ENCODE measurements at regions not wholly inside any gene's neighbourhood (a gene's known extent, or its start where the extent isn't known, plus 50 kb on each side); places are given as distances from the start of the nearest gene placed in this dataset.
"Not testable (repeated sequence)": the region's sequence is repeated elsewhere in the genome, so short reads cannot be mapped to it uniquely, and the experiment has no call there.

DNA sequence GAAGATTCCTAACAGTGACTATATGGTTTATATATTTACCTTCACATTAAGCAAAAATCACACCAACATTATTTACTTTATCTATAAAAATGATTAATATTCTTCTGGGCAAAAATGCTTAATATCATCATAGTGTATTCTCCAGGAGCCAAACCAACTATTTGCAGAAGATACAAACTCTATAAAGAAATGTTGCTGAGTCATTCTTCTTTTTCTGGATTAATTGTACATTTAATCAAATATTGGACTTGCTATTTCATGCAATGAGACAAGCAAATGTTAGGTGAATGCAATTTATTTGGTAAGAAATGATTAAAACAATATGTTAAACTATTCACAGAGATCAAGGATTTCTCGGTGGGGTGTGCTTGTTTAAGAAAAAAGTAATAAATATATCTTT lies 1075.8 kb downstream of the PCDH9 start:
- intact Hi-C loops (cut with micrococcal nuclease): no loop called here

DNA sequence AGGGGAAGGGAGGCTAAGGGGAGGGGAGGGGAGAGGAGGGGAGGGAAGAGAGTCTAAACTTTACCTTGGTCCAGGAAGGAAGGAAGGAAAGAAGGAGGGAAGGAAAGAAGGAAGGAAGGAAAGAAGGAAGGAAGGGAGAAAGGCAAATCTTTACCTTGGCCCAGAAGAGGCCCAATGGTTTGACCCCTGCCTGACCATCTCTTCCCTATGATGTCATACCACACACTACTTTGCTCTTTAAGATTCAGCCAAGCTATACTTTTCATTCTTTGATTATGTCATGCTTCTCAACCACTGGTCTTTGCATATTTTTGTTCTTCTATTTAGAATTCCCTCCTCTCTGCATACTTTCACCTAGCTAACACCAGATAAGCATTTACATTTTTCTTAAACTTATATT lies 1077.5 kb downstream of the PCDH9 start:
- intact Hi-C loops (cut with micrococcal nuclease): no loop called here

DNA sequence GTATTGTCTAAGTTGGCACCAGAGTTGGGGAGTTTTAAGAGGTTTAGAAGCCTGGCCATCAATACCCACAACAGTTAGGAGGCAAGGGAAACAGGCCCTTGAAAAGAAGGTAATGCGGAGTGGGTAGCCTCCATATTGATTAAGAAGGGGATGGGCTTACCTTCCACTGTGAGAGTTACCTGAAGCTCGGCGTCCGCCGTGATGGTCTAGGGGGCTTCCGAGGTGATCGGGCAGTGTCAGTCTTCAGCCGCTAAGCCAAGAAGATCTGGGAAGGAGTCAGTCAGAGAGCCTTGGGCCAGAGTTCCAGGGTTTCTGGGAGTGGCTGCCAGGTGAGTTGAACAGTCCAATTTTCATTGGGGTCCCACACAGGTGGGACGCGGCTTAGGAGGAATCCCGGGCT lies 1085.8 kb downstream of the PCDH9 start:
- intact Hi-C loops (cut with micrococcal nuclease): not testable (repeated sequence)

DNA sequence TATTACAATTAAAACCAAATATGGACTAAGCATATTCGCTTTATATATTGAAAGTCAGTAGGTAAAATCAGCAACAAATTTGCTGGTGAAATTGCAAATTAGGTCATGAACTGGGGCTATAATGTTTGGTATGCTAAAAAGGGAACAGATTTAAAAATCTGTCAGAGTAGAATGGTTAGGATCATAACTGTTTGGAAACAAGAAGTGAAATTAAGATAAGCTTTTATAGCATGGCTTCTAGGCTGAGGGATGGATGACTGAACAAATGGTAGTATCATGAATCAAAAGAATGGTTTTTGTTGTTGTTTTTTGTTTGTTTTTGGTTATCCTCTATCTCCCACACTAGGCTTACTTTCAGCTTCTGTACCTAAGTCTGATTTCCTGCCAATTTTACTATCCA lies 1090.4 kb downstream of the PCDH9 start:
- intact Hi-C loops (cut with micrococcal nuclease): no loop called here

DNA sequence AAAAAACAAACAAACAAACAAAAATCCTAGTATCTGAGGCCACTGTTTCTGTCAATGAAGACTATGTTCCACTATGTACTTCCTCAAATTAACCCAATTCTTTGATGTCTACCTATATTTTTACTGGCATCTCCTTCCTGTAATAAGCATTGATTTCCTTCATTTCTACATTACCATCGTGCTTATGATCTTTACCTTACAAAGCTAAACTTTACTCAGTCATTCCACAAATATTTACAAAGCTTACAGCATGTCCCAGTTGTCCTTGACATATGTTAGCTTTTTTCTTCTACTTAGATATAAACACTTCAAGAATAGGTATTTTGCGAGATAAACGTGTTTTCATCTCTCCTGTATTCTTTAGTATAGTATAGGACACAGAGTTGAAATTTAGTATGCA lies 1090.9 kb downstream of the PCDH9 start:
- intact Hi-C loops (cut with micrococcal nuclease): no loop called here

DNA sequence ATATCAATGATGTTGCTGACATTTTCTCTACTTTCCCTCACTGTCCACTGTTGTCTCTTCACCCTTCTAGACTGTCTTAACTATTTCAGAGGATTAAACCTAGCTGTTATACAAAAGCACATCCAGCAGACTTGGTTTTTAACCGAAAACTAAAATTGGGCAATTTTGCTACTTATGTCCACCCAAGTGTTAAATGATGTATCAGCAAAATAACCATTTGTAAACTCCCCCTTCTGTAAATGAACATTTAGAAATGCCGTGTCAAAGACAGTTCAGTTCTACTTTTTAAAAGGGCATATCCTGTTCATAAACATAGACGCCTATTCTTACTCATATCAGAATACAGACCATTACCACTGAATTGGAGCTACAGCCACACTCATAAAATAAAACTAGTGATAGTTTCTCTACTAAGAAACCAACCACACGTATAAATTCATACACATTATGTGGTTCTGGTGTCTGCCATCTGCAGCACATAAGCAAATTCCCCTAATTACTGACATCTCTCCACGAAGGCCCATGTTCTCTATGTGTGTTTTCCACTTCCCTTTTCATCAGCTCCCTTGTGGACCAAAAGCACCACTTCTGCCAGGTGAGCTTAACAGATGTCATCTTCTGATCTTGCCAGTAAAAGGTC lies 1091.8 kb downstream of the PCDH9 start:
- intact Hi-C loops (cut with micrococcal nuclease): no loop called here

DNA sequence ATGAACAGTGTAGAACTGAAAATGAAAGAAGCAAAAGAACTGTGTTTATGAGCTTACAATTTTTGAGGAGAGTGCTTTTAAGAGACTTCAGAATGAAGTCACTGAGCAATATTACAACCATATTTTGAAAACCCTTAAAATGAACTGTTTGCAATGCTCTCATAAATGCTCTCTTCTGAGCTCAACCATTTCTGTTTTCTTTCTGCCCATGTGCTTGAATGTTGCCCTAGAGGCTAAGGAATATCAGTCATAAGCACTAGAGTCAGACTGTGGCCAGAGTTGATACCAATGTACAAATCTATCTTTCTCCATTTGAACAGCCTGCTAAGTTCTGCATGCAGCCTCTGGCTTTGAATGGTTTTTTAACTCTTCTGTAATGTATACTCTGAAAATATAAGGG lies 1092.8 kb downstream of the PCDH9 start:
- intact Hi-C loops (cut with micrococcal nuclease): no loop called here

DNA sequence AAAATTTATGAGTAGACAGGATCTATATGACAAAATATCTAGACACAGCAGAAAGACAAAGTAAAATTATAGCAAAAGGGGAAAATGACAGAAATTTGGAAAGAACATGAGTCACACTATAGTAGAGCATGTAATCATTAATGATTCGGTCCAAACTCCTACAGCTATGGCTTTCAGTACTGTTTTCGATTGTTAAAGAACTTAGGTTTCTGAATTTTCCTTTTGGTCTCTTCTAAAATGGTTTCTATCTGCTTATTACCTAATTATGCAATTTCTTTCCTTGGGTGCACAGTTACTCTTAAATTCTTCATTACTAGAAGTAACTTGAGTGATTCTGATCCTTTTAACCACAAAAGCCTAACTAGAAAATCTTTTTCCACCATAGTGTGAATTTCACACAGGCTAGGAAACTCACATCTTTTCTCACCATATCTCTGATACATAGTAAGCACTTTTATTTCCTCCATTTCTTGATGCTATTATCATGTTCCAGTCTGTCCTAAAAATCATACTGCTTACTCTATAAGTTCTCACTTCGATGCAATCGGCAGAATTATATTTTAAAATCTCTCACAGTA lies 1101.4 kb downstream of the PCDH9 start:
- intact Hi-C loops (cut with micrococcal nuclease): no loop called here

DNA sequence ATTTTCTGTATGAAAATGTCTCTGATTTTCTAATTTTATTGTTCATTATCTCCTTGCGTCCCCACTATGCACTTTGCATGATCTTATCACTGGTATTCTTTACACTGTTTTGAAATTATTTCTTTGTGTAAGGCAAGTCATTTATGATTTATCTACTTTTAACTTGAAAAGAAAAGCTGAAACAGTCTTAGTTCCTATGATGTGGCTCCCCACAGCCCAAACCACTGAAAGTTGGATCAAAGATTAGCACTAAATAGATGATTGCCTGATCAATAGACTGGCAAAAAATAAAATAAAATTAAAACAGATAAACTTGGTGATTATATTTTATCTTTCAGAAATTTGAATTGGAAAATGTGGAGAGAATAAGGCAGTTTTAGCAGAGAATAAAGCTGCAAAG lies 1101.9 kb downstream of the PCDH9 start:
- intact Hi-C loops (cut with micrococcal nuclease): no loop called here

DNA sequence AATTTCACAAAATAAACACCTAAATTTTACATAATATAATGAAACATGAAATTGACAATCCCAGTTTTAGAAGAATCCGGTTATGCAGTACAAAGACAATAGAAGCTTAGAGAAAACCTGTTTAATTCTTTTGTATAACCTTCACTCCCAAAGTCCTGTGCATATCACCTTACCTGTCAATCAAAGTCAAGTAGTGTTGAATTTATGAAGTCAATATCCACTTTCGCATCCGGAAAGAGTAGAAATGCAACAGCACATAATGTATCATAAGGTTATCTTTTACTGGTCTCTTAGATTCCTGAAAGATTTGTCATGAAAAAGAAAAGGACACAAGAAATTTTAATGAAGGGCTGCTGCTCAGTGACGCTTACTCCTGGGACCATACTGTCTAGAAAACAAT lies 1112.6 kb downstream of the PCDH9 start:
- intact Hi-C loops (cut with micrococcal nuclease): no loop called here

DNA sequence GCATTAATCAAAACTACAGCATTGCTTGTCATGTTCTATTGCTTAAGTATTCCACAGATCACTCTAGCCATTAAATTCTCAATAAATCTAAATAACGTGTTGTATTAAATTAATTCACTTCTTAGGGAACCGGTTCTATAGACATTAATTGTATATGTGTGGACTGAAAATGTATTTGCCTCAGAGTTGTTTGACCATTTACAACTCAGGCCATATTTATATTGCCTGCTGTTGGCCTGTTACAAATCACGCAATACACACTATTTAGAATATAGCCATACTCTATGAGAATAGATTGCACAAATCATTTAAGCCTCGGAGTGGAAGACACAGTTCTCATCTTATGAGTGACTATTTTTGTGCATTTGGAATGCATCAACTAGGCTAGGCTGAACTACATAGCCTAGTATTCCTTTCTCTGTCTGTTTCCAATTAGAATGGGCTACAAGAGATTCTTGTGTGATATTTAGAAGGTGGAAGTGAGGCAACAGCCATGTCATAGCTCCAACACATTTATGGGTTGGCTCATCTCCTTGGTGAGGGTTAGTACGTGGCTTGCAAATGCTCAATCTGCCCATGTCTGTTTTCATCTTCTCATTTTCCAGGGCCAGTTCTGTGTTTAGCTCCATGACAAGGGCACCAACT lies 1116.1 kb downstream of the PCDH9 start:
- intact Hi-C loops (cut with micrococcal nuclease): no loop called here

DNA sequence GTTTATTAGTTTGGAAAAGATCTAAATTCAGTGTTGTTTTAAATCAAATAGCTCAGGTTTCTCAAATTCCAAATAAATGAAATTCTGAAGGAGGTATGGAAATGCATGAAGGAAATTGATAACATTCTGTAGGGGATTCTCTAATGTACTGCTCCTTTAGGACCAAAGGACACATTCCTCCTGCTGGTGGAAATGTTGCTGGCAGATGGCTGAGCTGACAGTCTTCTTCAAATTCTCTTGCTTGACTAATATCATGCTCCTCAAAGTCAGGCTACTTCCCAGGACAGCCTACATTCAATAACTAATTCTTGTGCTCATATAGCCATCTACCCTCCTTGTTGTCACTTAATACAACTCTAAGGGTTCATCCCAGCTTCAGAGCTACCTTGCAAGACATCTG lies 1118.5 kb downstream of the PCDH9 start:
- intact Hi-C loops (cut with micrococcal nuclease): no loop called here

DNA sequence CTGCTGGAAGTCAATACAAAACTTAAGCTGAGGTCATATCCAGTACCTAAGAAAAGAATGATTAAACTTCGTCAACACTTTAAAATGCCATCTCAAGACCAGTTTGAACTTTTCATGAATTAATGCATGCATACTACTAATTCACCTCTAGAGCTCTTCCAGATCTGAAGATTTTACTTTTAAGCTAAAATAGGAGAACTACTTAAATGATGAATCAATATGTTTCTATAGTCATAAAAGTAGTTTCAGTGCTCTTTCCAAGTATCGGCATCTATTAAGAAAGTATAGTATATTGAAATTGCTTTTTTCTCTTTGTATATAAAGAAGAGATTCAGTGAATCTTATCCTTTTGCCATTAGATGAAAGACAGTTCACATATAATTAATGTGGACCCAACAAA lies 1123.9 kb downstream of the PCDH9 start:
- intact Hi-C loops (cut with micrococcal nuclease): no loop called here

DNA sequence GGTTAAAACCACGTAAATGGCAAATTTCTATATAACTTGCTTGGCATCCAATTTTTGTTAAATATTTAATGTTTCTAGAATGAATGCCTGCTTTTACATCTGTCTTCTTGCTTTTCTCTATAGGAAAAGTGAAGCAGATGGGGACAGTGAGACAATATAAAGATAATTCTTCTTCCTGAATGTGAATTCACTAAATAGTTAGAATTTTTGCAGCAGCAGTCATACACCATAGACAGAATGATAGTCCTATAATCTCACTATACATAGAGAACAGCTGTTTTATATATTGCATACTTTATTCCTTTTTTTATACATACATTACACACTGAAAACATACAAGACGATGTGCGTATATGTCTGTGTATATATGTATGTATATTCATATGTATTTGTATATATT lies 1127.3 kb downstream of the PCDH9 start:
- intact Hi-C loops (cut with micrococcal nuclease): no loop called here

DNA sequence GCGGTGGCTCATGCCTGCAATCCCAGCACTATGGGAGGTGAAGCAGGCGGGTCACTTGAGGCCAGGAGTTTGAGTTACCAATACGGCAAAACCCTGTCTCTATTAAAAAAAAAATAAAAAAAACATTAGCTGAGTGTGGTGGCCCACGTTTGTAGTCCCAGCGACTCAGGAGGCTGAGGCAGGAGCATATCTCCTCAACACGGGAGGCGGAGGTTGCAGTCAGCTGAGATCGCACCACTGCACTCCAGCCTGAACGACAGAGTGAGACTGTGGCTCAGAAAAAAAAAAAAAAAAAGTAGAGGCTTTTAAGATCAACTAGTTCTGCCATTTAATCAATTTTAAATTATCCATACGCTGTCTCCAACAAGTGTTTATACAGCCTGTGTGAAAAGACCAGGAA lies 1130.3 kb downstream of the PCDH9 start:
- intact Hi-C loops (cut with micrococcal nuclease): no loop called here

DNA sequence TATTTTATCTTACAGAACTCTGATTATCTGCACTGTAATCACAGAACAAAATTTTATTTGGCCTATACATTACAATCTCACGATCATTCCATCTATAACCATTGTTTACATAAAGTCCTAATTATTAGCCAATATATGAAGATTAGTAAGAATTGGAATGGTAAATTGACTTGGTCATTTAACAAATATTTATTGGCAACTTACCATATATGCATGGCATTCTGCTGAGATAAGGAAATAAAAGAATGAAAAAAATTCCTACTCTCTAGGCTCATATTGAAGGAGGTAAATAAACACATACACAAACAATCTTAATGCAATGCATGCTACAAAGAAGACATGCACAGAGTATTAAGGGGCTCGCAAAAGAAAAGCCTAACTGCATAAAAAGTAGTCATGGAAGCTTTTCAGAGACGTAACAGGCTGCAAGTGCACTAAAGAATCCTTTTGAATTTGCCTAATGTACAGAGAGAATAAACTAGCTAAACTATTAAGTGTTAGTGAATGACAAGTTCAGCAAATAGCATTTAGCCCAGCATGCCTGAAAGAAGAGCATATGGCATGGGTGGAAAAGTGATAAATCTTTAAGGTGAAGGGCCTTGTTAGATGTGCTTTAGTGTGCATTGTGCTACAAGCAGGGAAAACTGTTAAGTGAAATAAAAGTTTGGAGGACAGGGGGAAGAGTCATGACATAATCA lies 1131.1 kb downstream of the PCDH9 start:
- intact Hi-C loops (cut with micrococcal nuclease): no loop called here

DNA sequence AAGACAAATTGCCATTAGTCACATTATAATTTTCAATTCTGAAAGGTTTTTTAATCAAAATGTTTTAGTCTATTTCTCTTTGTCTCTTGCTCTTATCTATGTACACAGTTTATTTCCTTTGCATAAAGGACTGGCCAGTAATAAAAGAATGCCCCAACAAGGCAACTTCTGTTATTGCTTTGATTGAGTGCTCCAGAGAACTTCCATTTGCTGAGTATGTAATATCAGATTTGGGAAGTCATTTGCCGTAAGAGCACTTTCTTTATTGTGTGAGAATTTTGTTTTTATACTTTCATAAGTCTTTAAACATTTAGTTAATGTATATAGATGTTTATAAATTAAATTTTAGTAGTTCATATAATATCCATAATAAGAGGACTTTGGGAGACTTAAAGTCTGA lies 1140.4 kb downstream of the PCDH9 start:
- intact Hi-C loops (cut with micrococcal nuclease): no loop called here

DNA sequence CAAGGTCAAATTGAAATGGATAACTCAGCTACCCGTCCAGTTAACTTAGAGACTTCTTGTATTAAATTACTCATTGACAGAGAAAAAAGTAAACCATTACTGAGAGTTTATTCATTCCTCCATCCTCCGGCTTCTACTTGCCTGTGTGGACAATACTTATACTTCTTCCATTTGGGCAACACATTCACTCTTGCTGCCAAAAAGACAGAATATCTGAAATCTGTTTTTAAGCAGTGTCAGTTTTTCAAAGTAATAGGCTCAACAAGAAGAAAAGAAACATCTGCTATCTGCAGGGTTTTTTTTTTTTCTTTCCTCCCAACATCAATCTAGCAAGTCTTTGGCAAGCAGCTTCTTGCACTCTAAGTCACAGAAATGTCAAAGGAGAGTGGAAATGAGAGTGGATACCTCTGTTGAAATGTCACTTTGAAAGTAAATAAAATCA lies 1142.8 kb downstream of the PCDH9 start:
- intact Hi-C loops (cut with micrococcal nuclease): no loop called here

DNA sequence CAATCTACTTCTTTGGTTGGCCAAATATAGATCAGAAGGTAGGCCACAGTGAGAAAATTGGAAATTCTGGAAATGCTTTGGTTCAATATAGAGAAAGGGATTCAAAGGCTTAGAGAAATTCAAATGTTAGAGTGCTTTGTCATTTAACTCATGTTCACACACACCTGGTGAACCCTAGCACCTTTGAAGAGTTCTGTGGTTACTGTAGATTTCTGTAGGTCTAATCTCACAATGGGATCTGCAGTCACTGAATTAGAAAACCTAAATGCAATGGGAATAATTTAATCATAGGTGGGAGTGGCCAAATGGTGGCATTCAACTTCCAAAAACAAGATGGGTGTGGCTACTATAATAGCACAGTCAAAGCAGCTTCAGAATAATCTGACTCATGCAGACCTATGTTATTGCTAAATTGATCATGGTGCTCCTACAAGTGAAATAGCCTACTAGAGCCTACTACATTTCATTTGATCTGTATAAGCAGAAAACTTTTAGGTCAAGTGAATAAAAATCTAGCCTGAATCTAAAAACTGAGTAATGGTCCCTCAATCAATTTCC lies 1152.9 kb downstream of the PCDH9 start:
- intact Hi-C loops (cut with micrococcal nuclease): no loop called here

DNA sequence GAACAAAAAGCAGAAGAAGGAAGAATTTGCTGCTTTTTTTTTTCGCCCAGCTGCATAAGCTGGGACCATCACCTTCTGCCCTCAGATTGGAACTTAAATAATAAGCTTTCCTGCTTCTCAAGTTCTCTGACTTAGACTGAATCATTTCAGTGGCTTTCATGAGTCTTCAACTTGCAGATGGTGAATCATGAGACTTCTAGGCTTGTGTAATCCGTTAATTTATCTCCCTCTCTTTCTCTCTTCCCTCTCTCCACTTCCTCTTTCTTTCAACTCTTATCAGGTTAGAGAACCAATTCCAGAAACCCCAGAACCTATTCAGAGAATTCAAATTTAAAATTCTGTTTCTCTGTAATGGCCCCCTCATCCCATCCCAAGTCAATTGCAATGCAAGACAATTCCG lies 1153.7 kb downstream of the PCDH9 start:
- intact Hi-C loops (cut with micrococcal nuclease): no loop called here

DNA sequence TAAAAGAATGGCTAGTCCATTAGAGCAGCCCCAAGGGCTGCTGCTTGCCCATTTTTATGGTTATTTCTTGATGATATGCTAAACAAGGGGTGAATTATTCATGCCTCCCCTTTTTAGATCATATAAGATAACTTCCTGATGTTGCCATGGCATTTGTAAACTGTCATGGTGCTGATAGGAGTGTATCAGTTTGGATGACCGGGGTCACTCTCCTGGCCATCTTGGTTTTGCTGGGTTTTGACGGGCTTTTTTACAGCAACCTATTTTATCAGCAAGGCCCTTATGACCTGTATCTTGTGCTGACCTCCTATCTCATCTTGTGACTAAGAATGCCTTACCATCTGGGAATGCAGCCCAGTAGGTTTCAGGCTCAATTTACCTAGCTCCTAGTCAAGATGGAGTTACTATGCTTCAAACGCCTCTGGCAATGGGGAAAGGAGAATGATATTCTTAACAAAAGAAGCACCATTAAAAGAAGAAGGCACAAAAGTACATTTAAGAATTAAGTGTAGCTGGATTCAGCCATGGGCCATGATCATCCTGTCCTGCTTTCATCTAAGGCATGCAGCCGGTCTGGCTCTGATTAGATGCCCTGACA lies 1156.0 kb downstream of the PCDH9 start:
- intact Hi-C loops (cut with micrococcal nuclease): no loop called here

DNA sequence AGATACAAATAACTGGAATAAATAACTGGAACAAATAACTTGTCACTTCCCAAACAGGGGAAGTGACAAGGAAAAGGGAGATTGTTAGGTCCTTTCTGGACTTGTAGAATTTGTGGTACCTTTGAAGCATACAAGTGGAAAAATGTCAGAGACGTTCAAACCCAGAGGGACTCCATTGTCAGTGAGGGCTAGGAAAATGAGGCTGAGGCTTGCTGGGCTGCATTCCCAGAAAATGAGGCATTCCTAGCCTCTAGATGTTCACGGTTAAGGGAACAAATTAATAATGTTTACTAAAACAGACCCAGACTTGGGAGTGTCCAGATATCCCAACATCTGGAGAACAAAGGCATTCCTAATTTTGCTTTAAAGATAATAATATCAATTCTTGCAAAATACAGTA lies 1158.0 kb downstream of the PCDH9 start:
- intact Hi-C loops (cut with micrococcal nuclease): not testable (repeated sequence)

Data from T-helper 1 cell treated with Interleukin-12 subunit alpha and Interleukin-12 subunit beta and Interleukin-4 antibody, amounts not matched to agents 30 ng/mL and 1 ng/mL, for 36 hours (primary cell).